Activated CD4-positive, alpha-beta T cell treated with anti-CD3 and anti-CD28 coated beads, Interleukin-2, amount 50 U/mL, for 24 hours (primary cell): ENCODE measurements at regions not wholly inside any gene's neighbourhood (a gene's known extent, or its start where the extent isn't known, plus 50 kb on each side); places are given as distances from the start of the nearest gene placed in this dataset.

Experiments used
- DNase-seq, 2 donors: peaks; one replicate each; pipeline ENCODE4 v3.0.0-alpha.2; 2020; ENCODE audit warnings: low read depth in 1 of 2, low spot score in 1 of 2

GRCh38 chr13:50309882-50310594 lies 294.8 kb downstream of the KCNRG start:
- no peak for DNase-seq

DNA sequence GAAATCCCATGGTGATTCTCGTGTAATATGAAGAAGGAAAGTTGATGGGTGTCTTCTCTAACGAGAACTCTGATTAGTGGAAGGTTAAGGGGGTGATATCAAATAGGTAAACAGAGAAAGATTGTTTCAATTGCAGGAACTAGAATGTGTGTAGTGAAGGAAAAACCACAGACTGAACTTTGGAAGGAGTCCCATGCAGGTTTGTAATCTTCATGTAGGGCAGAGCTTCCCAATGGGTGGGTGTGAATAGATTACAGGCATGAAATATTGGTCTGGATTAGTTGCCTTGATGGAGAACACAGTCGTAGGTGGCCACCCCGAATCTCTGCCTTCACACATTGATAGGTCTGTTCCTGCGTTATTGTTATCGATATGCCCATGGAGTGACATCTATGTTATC lies 295.5 kb downstream of the KCNRG start:
- no peak for DNase-seq

GRCh38 chr13:50318887-50319286 lies 303.6 kb downstream of the KCNRG start:
- DNase-seq, result no peak

GRCh38 chr13:50319635-50320255 lies 304.5 kb downstream of the KCNRG start:
- no peak for DNase-seq

- no peak for DNase-seq
These were observed 305.1 kb downstream of the KCNRG start for GRCh38 chr13:50320271-50320862.

GRCh38 chr13:50322006-50322405 lies 306.8 kb downstream of the KCNRG start:
- DNase-seq, result no peak

- no peak for DNase-seq
These were observed 308.3 kb downstream of the KCNRG start for GRCh38 chr13:50323440-50324065.

- DNase-seq, result no peak
These were observed 311.0 kb downstream of the KCNRG start for GRCh38 chr13:50326271-50326670.

DNA sequence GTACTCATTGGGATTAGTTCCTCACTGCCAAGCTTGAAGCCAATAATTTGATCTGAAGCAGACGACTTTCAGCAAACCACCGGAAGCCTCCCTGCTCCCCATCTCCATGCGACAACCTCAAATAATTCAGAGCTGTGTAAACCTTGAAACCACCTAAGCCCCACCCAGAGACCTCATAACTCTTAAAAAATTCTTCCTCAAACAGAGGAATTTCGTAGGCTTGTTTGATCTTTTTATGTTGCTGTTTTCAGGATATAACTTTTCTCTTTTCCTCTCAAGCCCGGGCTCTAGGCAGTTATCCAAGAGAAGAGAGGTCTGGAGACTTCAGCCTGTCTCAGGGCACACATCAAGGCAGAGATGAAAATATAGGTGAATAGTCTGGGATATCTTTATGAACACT lies 311.6 kb downstream of the KCNRG start:
- no peak for DNase-seq

GRCh38 chr13:50334115-50334778 lies 319.0 kb downstream of the KCNRG start:
- no peak for DNase-seq

- DNase-seq, result no peak
These were observed 319.7 kb downstream of the KCNRG start for GRCh38 chr13:50334944-50335343.

DNA sequence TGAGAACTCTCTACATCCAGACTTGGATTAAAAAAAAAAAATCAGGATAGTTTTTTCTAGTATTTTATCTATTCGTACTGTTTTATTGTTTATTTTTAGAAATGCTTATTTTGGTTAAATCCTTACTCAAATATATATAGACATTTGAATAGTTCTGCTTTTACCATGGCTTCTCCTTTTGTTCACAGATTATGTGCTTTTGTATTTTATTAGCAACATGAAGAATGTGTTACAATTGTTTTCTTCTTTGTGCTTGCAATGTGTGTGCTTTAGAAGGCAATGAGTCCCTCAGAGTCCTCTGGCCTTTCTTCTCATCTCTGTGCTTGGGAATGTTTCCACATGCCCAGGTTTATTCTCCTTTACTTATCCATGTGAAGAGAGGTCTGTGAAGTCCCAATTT lies 324.0 kb downstream of the KCNRG start:
- DNase-seq, result no peak

DNA sequence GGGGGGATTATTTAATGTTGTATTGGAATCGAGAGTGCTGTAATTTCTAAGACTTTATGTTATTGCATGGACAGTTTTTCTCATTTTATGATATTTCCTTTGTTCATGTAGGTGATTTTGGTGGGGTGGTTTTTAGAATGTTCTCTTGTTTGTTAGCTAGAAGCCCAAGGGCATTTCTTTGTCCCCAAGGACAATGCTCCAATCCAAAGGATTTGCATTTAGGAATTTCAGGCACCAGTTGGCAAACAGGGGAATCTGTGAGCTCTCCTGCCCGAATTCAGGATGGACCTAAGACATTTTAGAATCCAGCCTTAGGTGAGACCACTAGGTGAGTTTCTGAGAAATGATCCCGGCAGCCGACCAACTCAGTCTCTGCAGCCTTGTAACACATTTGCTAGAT lies 324.9 kb downstream of the KCNRG start:
- DNase-seq, result no peak

- DNase-seq, result no peak
These were observed 325.5 kb downstream of the KCNRG start for GRCh38 chr13:50340551-50341287.

DNA sequence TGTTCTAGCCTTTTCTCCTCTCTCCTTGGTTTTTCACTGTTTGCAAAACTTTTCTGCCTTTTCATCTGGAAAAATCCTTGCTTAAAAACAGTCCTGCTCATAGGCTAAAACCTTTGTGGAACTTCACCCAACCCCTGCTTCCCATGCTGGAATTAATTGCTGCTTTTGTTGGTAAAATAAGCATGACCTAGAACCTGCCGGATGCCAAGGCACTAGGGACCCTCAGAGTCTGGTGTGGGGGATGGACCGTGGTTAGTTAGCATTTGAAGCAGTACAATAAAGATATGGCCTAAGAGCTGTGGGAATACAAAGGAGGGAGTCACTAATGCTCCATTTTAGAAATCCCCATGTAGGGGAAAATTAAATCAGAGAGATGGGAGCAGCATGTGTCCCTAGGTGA lies 326.3 kb downstream of the KCNRG start:
- DNase-seq, result no peak

GRCh38 chr13:50344717-50345116 lies 329.5 kb downstream of the KCNRG start:
- no peak for DNase-seq

GRCh38 chr13:50345804-50346203 lies 330.6 kb downstream of the KCNRG start:
- no peak for DNase-seq

DNA sequence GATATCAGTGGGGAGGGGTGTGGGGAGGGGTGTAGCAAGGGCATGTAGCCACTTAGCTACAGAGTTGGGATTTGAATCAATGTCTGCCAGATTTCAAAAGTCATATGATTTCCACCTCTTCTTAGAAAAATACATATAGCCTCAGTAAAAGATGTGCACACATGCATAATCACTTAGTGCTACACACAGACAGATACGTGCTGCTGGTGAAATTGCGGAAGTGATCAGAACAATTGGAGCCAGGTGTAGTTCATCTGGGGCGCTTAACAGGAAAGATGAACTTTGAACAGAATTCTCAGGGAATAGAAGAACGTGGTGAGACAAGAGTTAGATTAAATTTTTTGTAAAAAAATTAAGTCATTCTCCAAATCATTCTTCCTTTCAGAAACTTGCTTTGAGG lies 333.1 kb downstream of the KCNRG start:
- DNase-seq, result no peak

GRCh38 chr13:50352720-50353480 lies 337.7 kb downstream of the KCNRG start:
- no peak for DNase-seq
